HG02623 (cell line): ENCODE measurements at regions not wholly inside any gene's neighbourhood (a gene's known extent, or its start where the extent isn't known, plus 50 kb on each side); places are given as distances from the start of the nearest gene placed in this dataset.
"Not testable (repeated sequence)": the region's sequence is repeated elsewhere in the genome, so short reads cannot be mapped to it uniquely, and the experiment has no call there.

Experiments
- ATAC-seq: cut with Tn5 transposase; IDR thresholded peaks from one replicate; pipeline ENCODE4 v1.9.1; 2021; ENCODE audit warnings: moderate library complexity; ENCODE audit not compliant: unreplicated experiment

GRCh38 chr1:242662886-242663285, 138.4 kb upstream of the PLD5 start:
- no peak for ATAC-seq

GRCh38 chr1:242653772-242654171, 129.3 kb upstream of the PLD5 start:
- not testable (repeated sequence) for ATAC-seq

- ATAC-seq: no peak
Observed at GRCh38 chr1:242651817-242652216, 127.3 kb upstream of the PLD5 start.

- ATAC-seq: no peak
Observed at GRCh38 chr1:242641461-242641860, 117.0 kb upstream of the PLD5 start.

- no peak for ATAC-seq
Observed at GRCh38 chr1:242639104-242639503, 114.6 kb upstream of the PLD5 start.

GRCh38 chr1:242634732-242635131, 110.2 kb upstream of the PLD5 start:
- ATAC-seq: no peak

- no peak for ATAC-seq
Observed at GRCh38 chr1:242629396-242629795, 104.9 kb upstream of the PLD5 start.

GRCh38 chr1:242623756-242624155, 99.3 kb upstream of the PLD5 start:
- ATAC-seq: no peak

GRCh38 chr1:242623119-242623518, 98.6 kb upstream of the PLD5 start:
- ATAC-seq: no peak

GRCh38 chr1:242613266-242613815, 88.8 kb upstream of the PLD5 start:
- no peak for ATAC-seq

- ATAC-seq: no peak
Observed at GRCh38 chr1:242610209-242610608, 85.7 kb upstream of the PLD5 start.

- ATAC-seq: no peak
Observed at GRCh38 chr1:242605521-242605920, 81.0 kb upstream of the PLD5 start.

- no peak for ATAC-seq
Observed at GRCh38 chr1:242602001-242602400, 77.5 kb upstream of the PLD5 start.

GRCh38 chr1:242593756-242594155, 69.3 kb upstream of the PLD5 start:
- not testable (repeated sequence) for ATAC-seq

GRCh38 chr1:242586360-242586680, 61.8 kb upstream of the PLD5 start:
- no peak for ATAC-seq

GRCh38 chr1:242585616-242586359, 61.3 kb upstream of the PLD5 start:
- no peak for ATAC-seq

- no peak for ATAC-seq
Observed at GRCh38 chr1:242582669-242583068, 58.2 kb upstream of the PLD5 start.

GRCh38 chr1:242579528-242580235, 55.2 kb upstream of the PLD5 start:
- no peak for ATAC-seq
